Ishikawa (cell line): ENCODE measurements at regions not wholly inside any gene's neighbourhood (a gene's known extent, or its start where the extent isn't known, plus 50 kb on each side); places are given as distances from the start of the nearest gene placed in this dataset.
A peak's percentile ranks its signal among the peaks of the same experiment; 100 is the strongest.

Experiments
- CEBPB ChIP-seq: IDR thresholded peaks from 2 replicates; pipeline ENCODE4 v1.6.1; 2012
- CREB1 ChIP-seq: IDR thresholded peaks from 2 replicates; pipeline ENCODE4 v1.6.1; 2012; ENCODE audit warnings: low read depth
- EGR1 ChIP-seq: IDR thresholded peaks from 2 replicates; pipeline ENCODE4 v1.6.1; 2012
- EP300 ChIP-seq: IDR thresholded peaks from 2 replicates; pipeline ENCODE4 v1.6.1; 2012; ENCODE audit warnings: borderline replicate concordance
- FOXM1 ChIP-seq: IDR thresholded peaks from 2 replicates; pipeline ENCODE4 v1.6.1; 2012; ENCODE audit warnings: low read depth, borderline replicate concordance
- MAX ChIP-seq: IDR thresholded peaks from 2 replicates; pipeline ENCODE4 v1.6.1; 2012
- NFIC ChIP-seq: IDR thresholded peaks from 2 replicates; pipeline ENCODE4 v1.6.1; 2012
- RAD21 ChIP-seq: IDR thresholded peaks from 2 replicates; pipeline ENCODE4 v1.6.1; 2012; ENCODE audit warnings: low read depth
- REST ChIP-seq: IDR thresholded peaks from 2 replicates; pipeline ENCODE4 v1.6.1; 2012; ENCODE audit warnings: low read depth, mild to moderate bottlenecking
- TAF1 ChIP-seq: IDR thresholded peaks from 2 replicates; pipeline ENCODE4 v1.6.1; 2012; ENCODE audit warnings: low read depth, mild to moderate bottlenecking
- TCF12 ChIP-seq: IDR thresholded peaks from 2 replicates; pipeline ENCODE4 v1.6.1; 2012; ENCODE audit warnings: low read depth
- TEAD4 ChIP-seq: IDR thresholded peaks from 2 replicates; pipeline ENCODE4 v1.6.1; 2012
- USF1 ChIP-seq: IDR thresholded peaks from 2 replicates; pipeline ENCODE4 v1.6.1; 2012
- YY1 ChIP-seq: IDR thresholded peaks from 2 replicates; pipeline ENCODE4 v1.6.1; 2012; ENCODE audit warnings: low read depth

- TF ChIP-seq TCF12 (no peak), RAD21 (no peak), NFIC (peak; percentile 71), MAX (no peak), REST (no peak), FOXM1 (no peak), CEBPB (no peak), EP300 (0 out of 2 replicates have a peak, but pooled peaks have one; percentile 33), USF1 (no peak), TEAD4 (peak; percentile 67), CREB1 (no peak), YY1 (no peak), TAF1 (no peak), EGR1 (no peak)
Observed at GRCh38 chr2:117763804-117764203, 50.7 kb upstream of the DDX18 start.
